ENCODE measurements at regions not wholly inside any gene's neighbourhood (a gene's known extent, or its start where the extent isn't known, plus 50 kb on each side); places are given as distances from the start of the nearest gene placed in this dataset.
A peak's percentile ranks its signal among the peaks of the same experiment; 100 is the strongest.
"Not testable (repeated sequence)": the region's sequence is repeated elsewhere in the genome, so short reads cannot be mapped to it uniquely, and the experiment has no call there.

DNA sequence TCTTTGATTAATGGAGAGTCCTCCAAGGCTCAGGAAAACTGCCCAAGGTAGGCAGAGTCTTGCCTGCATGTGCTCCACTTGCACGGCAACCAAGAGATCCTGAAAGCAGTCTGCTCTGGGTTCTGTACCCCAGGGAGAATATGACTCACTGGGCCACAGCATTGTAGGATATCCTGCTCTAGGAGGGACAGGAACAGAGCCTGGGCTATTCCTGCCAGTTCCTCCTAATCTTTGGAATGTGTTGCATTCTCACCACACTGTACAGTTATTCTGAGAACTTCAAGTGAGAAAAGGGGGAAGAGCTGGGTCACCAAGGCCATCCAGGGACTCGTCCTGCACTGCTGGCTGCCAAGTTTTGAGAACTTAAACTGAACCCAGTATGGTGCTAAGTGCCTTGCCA is 278.5 kb downstream of the MATN1 start:
- ATAC-seq, result no peak
- DNase-seq (ENCODE audit: low spot score), result no peak

DNA sequence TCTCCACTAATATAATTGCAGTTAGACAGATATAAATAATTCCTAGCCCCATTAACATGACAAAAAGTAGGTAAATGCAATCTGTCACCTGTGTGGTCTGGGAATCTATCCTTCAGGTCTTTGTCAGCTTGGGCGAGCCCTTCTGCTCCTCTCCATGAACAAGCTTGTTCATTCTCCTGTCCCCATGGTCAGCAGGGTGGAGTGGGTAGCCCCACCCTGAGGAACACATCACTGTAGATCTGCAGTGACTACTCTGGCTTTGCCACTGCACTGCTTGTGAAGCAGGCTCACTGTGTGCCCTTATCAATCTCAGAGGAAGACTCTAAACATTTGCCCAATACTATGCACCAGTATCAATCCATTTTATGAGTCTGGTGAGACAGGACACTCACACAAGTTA is 279.0 kb downstream of the MATN1 start:
- ATAC-seq (no peak), DNase-seq (ENCODE audit: low spot score) (no peak)

DNA sequence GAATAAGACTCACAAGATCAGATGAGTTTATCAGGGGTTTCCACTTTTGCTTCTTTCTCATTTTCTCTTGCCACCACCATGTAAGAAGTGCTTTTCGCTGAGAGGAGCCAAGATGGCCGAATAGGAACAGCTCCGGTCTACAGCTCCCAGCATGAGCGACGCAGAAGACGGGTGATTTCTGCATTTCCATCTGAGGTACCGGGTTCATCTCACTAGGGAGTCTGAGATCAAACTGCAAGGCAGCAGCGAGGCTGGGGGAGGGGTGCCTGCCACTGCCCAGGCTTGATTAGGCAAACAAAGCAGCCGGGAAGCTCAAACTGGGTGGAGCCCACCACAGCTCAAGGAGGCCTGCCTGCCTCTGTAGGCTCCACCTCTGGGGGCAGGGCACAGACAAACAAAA is 285.1 kb downstream of the MATN1 start:
- not testable (repeated sequence) for DNase-seq (ENCODE audit: low spot score); ATAC-seq

DNA sequence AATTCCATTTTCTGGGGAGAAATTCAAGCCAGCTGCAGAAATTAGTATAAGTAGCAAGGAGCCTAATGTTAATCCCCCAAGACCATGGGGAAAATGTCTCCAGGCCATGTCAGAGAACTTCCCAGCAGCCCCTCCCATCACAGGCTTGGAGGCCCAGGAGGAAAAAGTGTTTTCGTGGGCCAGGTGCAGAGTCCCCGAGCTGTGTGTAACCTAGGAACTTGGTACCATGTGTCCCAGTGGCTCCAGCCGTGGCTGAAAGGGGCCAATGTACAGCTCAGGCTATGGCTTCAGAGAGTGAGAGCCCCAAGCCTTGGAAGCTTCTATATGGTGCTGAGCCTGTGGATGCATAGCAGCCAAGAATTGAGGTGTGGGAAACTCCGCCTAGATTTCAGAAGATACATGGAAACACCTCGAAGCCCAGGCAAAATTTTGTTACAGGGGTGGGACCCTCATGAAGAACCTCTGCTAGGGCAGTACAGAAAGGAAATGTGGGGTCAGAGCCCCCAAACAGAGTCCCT is 286.3 kb downstream of the MATN1 start:
- DNase-seq (ENCODE audit: low spot score), result no peak
- ATAC-seq, result no peak

DNA sequence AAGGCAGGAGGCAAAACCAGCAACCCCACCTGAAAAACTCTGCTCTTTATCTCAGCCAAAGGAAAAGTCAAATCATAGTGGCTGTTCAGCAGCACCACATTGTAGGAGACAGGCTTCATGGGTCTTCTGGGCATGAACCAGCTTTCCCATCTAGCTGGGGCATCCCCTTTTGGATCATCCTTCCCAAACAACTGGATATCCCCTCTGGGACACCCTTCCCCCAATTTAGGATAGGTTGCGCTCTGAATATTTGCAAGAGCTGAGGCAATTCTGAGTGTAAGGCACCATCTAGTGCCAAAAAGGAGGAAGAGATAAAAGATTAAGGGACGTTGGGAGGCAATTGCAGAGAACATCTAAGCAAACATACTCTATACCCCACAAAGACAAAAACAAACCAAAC is 295.8 kb downstream of the MATN1 start:
- ATAC-seq (no peak), DNase-seq (ENCODE audit: low spot score) (no peak)

DNA sequence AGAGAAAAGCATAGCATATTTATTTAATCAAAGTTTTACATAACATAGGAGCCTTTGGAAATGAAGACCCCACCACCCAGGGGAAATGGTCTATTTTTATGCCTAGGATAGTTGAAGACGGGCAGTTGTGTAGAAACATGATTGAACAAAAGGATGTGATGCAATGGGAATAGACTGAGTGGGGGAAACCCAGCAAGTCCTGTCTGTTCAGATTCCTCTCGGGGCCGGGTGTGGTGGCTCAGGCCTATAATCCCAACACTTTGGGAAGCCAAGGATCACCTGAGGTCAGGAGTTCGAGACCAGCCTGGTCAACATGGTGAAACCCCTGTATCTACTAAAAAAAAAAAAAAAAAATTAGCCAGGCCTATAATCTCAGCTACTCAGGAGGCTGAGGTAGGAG is 298.3 kb downstream of the MATN1 start:
- DNase-seq (ENCODE audit: low spot score) (no peak), ATAC-seq (no peak)

DNA sequence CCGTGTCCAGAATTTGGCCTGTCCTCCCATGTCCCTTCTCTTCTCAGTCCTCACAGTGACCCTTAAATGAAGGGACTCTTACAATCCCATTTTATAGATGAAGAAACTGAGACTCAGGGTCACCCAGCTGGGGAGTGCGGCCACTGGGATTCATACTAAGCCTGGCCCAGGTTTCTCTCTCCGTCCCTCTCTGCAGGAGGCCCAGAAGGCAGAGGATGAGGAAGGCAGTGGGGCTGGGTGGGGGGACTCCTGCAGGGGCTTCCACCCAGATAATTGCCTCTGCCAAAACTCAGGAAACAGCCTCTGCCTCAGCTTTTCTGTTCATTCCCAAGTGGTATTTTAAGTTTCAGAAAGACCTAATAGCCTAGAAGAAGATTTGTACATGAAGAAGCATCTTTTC is 299.8 kb downstream of the MATN1 start:
- DNase-seq (ENCODE audit: low spot score) (no peak), ATAC-seq (no peak)

DNA sequence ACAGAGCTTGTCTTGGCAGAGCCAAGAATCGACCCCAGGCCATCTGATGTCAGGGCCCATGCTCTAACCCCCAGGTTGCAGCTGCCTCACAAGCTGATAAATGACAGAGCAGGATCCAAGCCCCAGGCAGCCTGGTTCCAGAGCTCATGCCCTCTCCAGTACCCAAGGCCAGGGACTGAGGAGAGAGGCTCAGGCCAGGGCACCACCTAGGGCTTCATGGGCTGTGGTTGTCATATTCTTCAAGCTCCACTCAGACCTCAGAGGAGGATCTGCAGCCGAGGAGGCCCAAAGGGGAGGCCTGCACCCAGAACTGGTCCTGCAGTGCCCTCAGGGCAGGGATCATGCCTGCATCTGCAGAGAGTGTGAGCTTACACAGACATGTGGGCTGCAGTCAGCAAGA is 301.1 kb downstream of the MATN1 start:
- peak; percentile 33 for DNase-seq (ENCODE audit: low spot score)

DNA sequence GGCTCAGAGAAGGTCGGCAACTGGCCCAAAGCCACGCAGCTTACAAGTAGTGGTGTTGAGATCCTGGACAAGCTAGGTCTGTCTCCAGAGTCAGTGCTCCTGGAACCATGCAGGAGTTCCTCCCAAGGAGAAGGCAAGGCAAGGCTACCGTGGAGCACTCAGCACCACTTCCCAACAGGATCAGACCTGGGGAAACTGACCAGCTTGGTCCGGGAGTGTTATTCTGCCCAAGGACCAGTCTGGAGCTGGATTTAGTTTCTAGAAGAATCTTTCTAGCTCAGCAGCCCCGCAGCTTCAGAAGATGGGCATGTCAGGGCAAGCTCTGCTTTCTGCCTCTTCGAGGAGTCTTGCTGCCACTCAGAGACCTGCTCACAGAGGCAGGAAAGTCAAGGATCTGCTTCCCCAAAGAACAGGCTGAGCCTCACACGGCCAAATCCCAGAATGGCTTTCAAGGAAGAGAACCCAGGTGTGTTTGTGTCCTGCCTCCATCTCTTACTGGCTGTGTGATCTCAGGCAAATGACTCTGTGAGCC is 302.8 kb downstream of the MATN1 start:
- ATAC-seq (no peak), DNase-seq (ENCODE audit: low spot score) (peak; percentile 22)

More for the DNA sequence above, 301.1 kb downstream of the MATN1 start:
- no peak for ATAC-seq

DNA sequence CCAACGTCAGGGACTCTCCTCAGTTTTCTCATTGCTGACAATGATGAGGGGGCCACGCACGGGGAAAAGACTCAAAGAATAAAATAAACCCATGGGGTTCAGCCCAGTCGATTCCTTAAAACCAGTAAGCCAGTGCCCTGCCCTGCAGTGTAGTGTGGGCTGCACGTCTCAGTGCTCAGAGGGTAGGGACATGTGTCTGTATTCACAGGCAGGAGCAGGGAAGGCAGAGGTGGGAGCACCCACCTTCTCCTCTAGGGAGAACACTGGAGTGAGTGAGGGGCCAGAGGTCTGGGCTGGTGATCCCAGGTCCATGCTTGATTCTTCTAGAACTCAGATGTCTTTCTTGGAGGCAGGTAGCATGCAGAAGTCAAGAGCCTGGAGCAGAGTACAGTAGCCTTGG is 303.6 kb downstream of the MATN1 start:
- no peak for ATAC-seq

DNA sequence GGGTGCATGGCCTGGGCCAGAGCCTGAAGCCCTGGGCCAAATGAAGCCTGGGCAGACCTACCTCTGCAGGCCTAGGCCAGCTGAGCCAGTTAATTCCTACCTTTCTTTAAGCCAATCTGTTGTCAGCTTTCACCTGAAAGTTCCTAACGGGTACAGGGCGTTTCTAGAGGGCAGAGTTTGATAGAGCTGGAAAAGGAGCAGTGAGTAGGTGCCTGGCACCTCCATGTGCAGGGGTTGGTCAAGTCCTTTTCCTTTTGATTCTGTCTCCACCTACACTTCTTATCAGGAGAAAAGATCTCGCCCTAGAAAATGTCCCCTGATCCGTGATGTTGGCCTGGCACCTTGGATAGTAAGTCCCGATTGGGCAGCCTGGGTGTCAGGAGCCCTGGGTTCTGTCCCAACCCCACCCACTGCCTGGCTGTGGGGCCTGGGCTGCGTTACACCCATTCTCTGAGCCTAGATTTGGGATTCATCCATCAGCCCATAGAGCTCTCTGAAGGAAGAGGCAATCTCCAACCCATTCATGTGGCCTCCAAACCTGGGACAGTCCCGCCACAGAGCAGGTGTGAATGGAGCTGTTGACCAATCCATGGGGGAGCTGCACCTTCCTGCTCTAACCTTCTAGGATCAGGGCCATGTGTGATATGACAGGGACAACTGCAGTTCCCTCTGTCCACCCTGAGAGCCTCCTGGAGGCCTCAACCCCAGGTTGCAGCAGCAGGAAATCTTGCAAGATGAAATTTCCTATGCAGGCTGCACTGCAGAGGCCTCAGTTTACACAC is 304.3 kb downstream of the MATN1 start:
- DNase-seq (ENCODE audit: low spot score), result no peak
- ATAC-seq, result no peak

More for the DNA sequence above, 303.6 kb downstream of the MATN1 start:
- DNase-seq (ENCODE audit: low spot score), result peak; percentile 24

DNA sequence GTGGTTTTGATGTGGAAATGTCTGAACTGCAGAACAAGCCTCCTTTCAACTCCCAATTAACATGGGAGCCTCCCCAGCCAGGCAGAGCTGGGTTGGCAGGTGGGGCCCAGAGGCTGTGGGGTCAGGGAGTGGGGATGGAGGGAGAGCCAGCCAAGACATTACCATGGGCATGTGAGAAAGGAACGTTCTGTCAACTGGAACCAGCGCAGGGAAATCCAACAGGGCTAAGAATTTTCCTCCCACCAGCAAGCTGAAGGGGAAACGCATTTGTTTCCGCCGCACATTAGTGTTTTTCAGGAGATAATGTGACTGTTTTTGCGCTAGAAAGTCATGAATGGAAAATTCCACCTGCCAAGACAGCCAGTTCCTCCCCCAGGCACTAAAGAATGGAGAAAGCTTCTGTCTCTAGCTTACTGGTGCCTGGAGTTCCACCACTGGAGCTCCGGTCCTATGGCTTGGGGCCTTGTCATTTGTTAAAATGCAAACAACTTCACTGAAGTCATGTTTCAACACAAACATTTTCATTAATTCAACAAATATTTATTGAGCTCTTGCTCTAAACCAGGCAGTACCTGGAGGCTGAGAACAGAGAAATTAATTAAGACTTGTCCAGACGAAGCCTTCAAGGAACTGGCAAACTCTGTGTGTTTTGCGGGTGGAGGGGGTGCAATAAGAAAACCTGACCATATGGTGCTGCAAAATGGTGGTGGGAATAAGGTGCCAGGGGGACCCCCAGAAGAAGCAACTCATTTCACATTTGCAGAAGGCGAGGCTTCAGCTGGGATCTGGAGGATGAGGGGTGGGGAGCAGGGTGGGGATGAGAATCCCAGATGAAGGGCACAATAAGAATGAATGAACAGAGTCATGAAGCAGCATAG is 305.1 kb downstream of the MATN1 start:
- DNase-seq (ENCODE audit: low spot score) (no peak), ATAC-seq (no peak)

DNA sequence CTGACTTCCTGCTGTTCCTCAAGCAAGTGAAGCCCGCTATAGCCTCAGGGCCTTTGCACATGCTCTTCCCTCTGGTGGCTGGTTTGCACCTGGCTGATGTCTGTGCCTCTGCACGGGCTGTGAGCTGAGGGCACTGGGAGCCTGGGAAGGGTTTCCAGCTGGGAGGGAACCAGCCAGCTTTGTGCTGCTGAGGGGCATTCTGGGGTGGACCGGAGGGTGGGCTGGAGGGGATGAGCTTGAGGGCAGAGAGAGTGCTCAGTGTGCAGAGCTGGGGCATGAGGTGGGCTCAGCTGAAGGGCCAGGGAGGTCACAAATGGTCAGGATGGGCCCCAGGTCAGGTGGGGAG is 305.7 kb downstream of the MATN1 start:
- DNase-seq (ENCODE audit: low spot score) (no peak), ATAC-seq (no peak)

DNA sequence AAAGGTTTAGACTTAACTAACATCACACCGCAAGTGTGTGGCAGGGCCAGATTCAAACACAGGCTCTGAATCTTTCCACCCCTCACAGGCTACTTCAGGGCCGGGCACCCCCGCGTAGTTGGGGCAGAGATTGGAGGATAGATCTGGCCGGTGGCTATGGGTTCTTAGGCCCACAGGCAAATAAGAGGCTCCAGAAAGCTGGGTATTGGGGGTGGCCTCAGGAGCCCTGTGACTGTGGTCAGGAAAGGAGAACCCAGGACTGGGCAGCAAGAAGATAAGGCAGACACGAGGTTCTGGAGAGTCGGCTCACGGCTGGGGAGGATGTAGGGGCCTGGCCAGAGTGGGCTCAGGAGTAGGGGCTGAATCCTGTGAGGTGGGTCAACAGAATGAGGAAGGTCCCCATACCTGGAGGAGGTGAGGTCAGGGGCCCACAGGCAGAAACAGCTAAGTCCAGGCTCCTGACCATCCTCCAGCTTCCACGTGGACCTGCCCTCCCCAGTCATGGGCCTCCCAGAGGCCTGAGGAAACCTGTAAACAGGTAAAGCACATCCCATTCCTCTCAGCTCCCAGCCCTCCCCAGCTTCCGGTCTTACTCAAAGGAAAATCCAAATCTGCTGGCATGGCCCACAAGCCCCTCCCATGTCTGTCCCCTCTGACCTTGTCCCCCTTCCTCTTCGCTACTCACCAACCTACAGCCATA is 306.2 kb downstream of the MATN1 start:
- DNase-seq (ENCODE audit: low spot score), result peak; percentile 36
- ATAC-seq, result no peak

DNA sequence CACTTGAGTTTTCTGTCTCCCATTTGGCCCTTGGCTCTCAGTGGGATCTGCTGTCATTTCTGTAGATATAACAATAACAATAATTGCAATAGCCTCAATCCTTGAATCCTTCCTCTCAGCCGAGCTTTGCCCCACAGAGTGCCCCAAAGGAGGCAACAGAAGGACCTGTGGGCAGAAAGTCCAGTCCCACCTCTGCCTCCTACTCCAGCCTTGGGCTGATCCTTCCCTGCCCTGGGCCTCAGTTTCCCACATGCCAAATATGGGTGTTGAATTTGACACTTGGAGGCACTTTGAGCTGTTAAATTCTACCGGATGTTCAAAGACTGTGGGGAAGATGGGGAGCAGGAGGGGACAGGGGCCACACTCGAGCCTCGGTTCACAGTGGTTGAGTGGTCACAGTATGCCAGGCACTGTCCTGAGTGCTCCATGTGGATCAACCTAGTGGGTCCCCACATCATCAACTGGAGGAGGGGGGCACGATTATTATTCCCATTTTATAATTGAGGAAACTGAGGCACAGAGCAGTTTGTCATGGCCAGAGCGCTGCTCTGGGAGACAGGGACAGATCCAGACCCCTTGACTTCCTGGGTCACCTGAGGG is 307.1 kb downstream of the MATN1 start:
- ATAC-seq (no peak), DNase-seq (ENCODE audit: low spot score) (no peak)

DNA sequence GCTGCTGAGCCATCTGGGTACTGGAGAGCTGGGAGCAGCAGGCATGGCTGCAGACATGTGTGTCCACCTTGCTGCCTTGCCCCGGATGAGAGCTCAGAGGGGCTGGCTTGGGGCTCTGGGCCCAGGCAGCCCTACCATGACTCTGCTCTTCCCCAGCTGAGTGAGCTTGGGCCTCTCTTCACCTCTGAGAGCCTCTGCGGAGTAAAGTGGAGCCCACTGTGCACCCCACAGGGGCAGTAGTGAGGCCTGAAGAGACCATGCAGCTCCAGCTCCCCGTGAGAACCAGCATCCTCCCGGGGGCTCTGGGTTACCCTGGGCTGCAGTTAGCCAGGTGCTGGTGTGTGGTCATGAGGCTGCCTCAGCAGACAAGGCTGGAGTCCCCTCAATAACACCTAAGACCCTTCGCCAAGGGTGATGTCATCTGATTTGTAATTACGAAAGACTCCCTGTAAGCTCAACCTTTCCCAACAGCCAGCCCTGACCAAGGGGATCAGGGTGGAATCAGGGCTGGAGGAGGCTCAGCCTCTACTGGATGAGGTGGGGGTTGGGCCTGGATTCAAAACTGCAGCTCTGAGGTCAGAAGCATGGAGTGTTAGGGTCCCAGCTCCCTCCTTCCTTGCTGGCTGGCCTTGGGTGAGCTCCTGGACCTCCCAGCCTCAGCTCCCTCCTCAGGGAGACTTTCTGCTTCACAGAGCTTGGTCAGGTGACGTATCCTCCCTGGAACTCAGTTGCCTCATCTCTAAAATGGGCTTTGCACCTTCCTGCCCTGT is 308.0 kb downstream of the MATN1 start:
- peak; percentile 22 for DNase-seq (ENCODE audit: low spot score)
- no peak for ATAC-seq

DNA sequence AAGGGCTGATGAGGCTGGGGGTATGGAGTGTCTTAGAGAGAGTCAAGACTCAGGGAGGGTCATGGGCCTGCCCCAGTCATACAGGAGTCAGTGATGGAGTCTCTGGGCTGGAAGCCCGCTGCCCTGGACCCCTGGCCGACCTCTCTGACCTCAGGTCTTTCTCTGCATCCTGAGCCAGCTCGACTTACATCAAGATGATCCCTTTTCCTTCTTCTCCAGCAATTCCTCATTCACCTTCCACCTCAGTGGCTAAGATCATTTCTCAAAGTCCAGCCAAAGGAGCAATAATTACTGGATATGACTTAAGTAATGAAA is 308.6 kb downstream of the MATN1 start:
- DNase-seq (ENCODE audit: low spot score), result no peak

DNA sequence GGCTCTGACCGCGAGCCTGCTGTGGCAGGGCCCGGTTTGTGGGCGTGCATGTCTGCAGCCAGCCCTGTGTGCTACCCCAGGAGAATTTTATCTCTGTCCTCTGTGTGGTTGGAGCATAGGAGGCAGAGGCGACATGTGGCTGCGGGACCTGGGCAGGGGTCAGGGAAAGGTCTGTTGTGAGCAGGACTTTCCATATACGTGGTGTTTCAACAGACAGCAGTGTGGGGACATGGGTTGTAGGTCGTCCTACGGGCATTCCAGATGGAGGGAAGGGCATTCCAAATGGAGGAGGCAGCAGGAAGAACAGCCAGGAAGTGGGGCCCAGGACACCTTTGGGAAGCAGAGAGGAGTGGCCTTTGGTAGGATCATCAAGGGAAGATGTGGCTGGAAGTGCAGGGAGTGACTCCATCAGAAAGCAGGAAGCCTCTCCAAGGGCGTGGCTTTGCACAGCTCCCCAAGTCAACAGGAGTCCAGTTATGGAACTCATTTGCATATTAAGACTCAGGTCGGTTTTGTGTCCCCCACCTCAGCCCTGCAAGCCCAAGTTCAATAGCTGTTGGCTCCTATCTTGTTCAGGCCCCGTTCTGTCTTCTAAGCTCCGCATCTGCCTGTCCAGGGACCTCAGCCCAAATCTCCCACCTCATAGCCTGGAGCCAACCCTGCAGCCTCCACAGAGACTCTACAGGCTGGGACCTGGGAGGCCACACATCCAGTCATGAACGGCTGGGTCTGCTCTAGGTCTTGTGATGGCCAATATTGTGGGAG is 309.1 kb downstream of the MATN1 start:
- no peak for ATAC-seq

More for the DNA sequence above, 308.6 kb downstream of the MATN1 start:
- no peak for ATAC-seq

DNA sequence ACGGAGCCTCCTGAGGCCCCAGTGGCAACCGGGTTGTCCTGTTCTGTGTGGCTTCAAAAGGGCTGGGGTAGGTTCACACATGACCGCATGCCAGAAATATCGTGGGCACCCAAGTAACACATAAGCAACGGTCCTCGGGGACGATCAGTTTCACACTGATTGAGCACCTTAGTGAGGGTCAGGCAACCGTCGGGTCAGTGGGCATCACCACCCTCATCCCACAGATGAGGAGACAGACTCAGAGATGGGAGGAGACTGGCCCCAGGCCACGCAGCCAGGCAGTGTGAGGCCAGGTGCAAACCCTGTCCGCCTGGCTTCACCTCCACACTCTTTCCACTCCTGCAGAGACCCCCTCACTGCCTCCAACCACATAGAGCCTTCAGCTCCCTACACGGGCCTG is 309.8 kb downstream of the MATN1 start:
- ATAC-seq (no peak), DNase-seq (ENCODE audit: low spot score) (peak; percentile 28)

More for the DNA sequence above, 309.1 kb downstream of the MATN1 start:
- no peak for DNase-seq (ENCODE audit: low spot score)
